Dedifferentiated amniotic fluid mesenchymal stem cell (primary cell): ENCODE measurements at regions not wholly inside any gene's neighbourhood (a gene's known extent, or its start where the extent isn't known, plus 50 kb on each side); places are given as distances from the start of the nearest gene placed in this dataset.
"Not testable (repeated sequence)": the region's sequence is repeated elsewhere in the genome, so short reads cannot be mapped to it uniquely, and the experiment has no call there.

ENCODE experiments used
- DNase-seq: peaks from one replicate; pipeline ENCODE4 v3.0.0-alpha.2; 2016; ENCODE audit errors: extremely low spot score

GRCh38 chr6:154632119-154632518 is 101.1 kb upstream of the SCAF8 start:
- DNase-seq: peak; percentile 14

- DNase-seq: no peak
Measured at GRCh38 chr6:154637392-154637791, 95.8 kb upstream of the SCAF8 start.

- DNase-seq: no peak
Measured at GRCh38 chr6:154638369-154638768, 94.8 kb upstream of the SCAF8 start.

GRCh38 chr6:154639196-154639595 is 94.0 kb upstream of the SCAF8 start:
- DNase-seq: not testable (repeated sequence)

- DNase-seq: no peak
Measured at GRCh38 chr6:154648188-154648887, 84.9 kb upstream of the SCAF8 start.

- no peak for DNase-seq
Measured at GRCh38 chr6:154648888-154649205, 84.4 kb upstream of the SCAF8 start.

GRCh38 chr6:154649721-154650120 is 83.5 kb upstream of the SCAF8 start:
- DNase-seq: no peak

- DNase-seq: no peak
Measured at GRCh38 chr6:154650351-154650750, 82.9 kb upstream of the SCAF8 start.

- DNase-seq: no peak
Measured at GRCh38 chr6:154651656-154652055, 81.6 kb upstream of the SCAF8 start.

GRCh38 chr6:154653385-154653784 is 79.8 kb upstream of the SCAF8 start:
- no peak for DNase-seq

- peak; percentile 20 for DNase-seq
Measured at GRCh38 chr6:154653853-154654252, 79.4 kb upstream of the SCAF8 start.

GRCh38 chr6:154656660-154657059 is 76.6 kb upstream of the SCAF8 start:
- no peak for DNase-seq

- no peak for DNase-seq
Measured at GRCh38 chr6:154661768-154662167, 71.4 kb upstream of the SCAF8 start.

GRCh38 chr6:154664287-154664686 is 68.9 kb upstream of the SCAF8 start:
- no peak for DNase-seq

GRCh38 chr6:154668156-154668555 is 65.1 kb upstream of the SCAF8 start:
- DNase-seq: no peak

GRCh38 chr6:154672086-154672485 is 61.1 kb upstream of the SCAF8 start:
- DNase-seq: no peak

- DNase-seq: no peak
Measured at GRCh38 chr6:154673919-154674318, 59.3 kb upstream of the SCAF8 start.

GRCh38 chr6:154675602-154676088 is 57.6 kb upstream of the SCAF8 start:
- peak; percentile 97 for DNase-seq

- no peak for DNase-seq
Measured at GRCh38 chr6:154682633-154683125, 50.5 kb upstream of the SCAF8 start.
